Hindlimb muscle (tissue), 1 donor: ENCODE measurements at regions not wholly inside any gene's neighbourhood (a gene's known extent, or its start where the extent isn't known, plus 50 kb on each side); places are given as distances from the start of the nearest gene placed in this dataset.

ENCODE experiments used
- DNase-seq: peaks from one replicate; pipeline ENCODE4 v3.0.0-alpha.2; 2013

DNA sequence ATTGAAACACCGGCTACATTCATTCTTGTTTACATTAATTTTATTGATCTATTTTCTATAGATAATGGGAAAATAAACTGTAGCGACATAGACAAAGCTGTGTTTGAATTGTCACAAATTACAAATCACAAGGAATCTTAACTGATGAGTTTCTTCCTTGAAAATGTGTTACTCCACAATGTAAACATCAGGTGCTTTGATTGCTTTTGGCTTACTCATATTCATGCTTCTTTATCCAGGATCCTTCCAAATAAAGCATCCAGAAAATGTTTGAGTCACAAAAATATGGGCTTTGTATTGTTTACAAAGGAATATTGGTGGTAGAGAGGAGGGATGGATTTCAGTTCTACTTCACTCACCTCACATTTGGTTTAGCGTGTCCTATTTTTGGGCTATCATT lies 64.0 kb downstream of the BMP2 start:
- no peak for DNase-seq

DNA sequence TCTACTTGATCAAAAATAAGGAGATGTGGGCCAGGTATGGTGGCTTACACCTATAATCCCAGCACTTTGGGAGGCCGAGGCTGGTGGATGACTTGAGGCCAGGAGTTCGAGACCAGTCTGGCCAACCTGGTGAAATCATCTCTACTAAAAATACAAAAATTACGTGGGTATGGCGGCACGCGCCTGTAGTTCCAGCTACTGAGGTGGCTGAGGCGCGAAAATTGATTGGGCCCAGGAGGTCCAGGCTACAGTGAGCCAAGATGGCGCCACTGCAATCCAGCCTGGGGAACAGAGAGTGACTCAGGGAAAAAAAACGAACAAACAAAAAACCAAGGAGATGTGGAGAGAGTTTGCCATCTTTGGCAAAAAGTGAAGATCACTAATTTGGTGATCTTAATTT lies 65.3 kb downstream of the BMP2 start:
- DNase-seq = no peak

DNA sequence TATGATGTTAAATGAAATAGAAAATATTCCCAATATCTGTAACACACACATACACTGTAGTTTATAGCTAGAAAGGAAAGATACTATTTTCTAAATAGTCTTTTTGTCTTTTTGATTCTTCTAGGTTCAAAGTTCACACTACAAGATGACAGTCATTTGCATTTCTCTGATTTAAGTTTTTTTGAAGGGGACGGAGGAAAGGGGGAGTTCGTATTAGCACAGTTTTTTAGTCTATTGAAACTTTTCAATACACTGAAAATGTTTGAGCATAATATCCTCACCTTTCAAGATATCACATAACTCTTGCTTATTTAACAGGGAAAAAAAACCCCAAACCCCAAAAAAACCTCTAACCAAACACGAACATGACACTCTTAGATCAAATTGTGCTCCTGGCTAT lies 68.1 kb downstream of the BMP2 start:
- DNase-seq = no peak

DNA sequence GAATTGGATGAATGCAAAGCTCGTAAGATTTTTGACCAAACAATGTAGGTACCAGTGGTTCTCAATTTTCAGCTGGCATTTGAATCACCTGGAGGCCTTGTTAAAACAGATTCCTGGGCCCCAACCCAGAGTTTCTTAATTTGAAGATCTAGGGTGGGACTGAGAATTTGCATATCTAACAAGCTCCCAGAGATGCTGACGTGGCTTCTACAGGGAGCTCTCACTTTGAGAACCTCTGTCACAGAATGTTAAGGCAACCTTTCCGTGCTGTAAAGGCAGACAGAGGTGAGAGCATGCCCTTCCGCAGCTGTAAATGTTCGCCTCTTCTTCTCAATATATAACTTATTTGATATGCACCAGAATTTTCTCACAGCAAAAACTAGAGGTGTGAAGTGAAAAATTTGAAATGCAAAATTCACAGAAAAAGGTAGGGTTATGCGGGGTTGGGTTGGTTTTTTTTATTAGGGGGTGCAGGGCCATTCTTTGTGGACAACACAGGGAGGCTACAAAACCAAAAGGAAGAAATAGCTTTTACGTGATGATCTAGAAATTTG lies 69.4 kb downstream of the BMP2 start:
- DNase-seq = no peak

DNA sequence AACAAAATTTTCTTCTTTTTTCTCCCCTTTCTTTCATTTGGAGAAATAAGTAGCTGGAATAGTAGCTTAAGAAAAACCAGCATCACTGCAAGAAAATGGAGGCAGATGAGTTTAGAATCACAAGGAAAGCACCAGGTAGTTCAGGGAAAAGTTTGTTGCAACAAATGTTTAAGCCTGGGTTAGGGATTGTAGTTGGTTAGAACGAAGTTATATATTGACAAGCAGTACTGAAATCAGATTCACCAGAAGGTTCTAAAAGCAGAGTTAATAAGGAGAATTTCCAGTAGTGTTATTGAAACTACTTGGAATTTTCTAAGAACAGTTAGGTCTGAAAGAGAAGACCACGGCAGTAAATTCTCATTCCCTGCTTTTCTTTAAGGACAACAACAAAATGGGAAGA lies 70.2 kb downstream of the BMP2 start:
- no peak for DNase-seq

DNA sequence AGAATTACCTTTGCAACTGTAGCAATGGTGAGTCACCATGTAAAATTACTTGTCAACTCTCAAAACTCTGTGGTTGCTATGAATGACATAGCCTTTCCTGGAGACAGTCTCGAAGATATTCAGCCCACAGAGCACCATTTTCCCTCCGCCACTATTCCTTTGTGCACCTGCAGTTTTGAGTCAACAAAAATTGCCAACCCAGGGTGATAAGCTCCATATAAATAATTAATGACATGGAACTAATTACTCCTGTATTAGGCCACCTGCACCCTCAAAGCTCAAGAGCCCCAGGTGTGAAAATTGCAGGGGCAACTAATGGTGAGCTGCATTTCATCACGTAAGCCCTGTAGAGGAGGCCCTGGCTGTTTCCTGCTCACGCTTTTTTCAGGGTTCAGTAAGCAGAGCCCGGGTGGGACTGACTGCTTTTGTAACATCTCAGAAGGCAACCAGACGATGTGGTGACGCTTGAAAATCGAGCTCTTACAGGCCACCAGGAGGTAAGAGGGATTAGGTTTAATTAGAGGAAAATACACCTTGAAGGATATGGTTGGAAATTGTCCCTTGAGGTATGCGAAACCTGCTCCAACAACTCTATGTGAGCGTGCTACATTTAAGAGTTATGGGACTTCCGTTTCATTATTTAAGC lies 70.8 kb downstream of the BMP2 start:
- no peak for DNase-seq

DNA sequence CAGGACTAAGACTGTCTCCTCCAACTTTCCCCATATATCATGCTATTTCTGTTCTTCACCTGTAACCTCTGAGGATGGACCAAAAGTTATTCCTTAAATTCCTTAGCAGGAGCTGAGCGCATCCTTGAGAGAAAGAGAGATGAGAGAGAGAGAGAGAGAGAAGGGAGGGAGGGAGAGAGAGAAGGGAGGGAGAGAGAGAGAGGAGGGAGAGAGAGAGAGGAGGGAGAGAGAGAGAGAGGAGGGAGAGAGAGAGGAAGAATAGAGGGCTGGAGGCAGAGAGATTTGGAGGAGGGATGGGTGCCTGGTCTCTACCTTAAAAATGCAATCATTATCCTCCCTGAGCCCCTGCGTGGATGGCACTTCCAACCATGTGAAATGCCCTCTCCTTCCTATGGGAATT lies 73.6 kb downstream of the BMP2 start:
- no peak for DNase-seq

DNA sequence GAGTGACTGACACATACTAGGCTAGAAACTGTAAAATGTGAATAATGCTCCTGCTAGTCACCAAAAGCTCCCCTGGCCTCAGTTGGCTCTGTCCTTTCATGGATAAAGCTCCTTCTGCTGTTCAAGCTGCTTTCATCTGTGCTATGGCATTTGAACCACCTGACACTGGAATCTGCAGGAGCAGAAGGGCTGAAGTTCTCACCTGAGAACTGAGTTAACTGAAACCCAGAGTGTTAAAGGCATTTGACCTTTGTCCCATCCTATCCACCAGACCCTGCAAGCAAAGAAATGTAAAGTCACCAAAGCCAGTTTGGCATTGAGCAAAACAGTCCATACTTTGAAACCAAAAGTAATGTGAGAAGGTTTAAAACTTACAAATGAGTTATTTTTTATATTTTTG lies 77.7 kb downstream of the BMP2 start:
- no peak for DNase-seq

DNA sequence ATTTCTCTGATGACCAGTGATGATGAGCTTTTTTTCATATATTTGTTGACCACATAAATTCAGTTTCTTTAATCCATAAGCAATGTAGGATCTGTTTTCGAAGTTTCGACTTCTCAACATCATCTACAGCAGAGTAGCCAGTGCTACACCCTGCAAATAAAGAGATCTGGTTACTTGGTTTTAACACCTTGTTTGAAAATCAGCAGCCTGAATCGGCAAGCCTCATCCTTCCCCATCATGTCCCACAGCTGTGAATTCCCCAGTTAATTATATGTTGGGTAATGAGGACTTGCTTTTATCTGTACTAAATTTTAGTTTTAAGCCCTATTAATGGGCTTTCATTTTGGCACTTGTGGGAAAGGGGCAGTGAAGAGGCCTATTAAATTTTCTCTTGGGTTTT lies 80.6 kb downstream of the BMP2 start:
- no peak for DNase-seq

DNA sequence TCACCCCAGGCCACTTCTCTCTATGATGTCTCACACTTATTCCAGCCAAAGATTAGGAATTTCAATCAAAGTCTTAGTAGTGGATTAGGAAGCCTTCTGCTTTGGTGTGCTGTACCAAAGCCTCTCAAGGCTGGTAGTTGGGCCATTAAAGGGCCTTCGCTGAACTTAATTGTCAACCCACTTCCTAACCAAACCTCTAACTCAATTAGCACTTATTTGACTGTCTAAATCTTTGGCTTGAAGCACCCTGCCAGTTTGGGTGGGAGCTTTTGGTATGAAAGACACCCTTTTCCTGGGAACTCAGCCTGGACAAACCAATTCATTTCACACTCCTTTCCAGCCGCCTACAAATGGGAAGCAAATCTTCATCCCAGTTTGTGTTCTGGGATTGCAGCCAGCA lies 81.5 kb downstream of the BMP2 start:
- no peak for DNase-seq

DNA sequence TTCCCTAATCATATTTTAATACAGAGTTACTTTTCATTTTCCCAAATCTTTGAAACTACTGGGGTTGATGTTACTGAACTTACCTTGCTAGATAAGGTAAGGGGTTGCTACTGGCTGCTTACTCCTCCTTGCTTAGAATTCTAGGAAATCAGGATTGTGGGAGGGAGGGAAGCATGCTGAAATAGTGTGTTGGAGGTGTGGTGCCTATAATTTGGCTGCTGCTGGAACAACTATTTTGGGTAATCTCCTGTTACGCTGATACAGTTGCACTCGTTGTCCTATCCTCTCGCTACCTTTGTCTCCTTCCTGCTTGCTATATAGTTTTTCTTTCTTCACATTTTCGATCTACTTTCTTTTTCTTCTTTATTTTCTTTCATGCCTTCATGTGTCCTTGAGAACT lies 83.7 kb downstream of the BMP2 start:
- no peak for DNase-seq

DNA sequence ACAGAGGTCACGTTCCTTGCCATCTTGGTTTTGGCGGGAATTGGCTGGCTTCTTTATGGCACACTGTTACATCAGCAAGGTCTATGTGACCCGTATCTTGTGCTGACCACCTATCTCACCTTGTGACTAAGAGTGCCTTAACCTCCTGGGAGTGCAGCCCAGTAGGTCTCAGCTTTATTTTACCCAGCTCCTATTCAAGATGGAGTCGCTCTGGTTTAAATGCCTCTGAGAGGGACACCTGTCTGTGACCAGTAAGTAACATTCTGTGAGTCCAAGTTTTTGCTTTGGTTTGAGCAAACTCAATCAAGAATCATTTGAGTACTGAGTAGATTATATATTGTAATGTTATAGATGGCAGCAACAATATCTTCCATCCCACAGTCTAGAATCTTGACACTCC lies 85.0 kb downstream of the BMP2 start:
- DNase-seq = no peak

DNA sequence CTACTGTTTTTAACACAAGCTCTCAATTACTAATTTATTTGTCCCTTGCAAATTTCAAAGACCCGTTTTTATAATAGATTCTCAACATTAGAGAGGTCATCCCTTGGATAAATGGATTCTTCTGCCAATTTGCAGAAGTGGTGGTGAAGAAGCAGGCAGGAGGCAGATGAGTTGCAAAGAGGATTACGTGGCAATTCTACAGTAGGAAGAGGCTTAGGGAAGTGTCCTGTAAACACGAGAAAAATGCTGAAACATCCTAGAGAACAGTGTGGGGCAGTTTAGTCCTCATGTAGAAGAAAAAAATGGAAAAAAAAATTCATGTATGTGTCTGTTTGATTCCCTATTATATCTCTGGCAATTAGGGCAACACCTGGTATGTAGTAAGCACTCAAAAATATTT lies 87.6 kb downstream of the BMP2 start:
- DNase-seq = no peak

DNA sequence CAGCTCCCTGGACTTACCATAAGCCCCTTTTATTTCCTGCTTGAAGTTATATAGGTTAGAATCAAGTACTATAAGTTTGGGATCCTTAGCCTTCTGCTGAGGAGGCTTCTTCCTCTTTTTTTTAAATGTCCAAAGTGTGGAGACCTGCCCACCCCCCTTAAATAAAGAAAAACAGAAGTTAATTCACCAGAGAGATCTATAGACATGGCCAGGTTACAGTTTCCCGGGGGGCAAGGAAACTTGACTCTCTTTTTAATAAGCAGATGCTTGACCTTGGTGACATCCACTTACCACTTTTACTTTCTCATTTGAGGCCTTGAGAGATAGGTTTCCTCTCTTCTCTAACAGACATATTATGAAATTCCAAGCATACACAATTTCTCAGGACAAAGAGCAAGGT lies 88.3 kb downstream of the BMP2 start:
- no peak for DNase-seq

DNA sequence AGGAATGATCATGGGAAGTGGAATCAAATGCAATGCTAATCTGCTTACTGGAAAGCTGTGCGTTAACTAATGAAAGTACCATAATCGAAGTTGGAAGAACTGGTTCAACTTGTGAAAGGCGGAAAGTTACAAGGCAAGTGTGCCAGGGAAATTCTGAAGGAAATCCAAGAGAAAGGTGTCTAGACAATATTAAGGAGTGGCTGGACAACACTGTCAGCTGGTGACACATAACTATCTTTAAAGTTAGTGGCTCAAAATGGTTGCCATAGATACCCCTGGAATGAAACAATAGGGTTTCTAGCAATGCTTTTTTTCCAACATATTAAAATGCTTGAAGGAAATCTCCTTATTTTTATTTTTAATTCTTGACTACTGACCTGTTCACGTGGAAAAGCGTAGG lies 90.4 kb downstream of the BMP2 start:
- peak; percentile 28 for DNase-seq

DNA sequence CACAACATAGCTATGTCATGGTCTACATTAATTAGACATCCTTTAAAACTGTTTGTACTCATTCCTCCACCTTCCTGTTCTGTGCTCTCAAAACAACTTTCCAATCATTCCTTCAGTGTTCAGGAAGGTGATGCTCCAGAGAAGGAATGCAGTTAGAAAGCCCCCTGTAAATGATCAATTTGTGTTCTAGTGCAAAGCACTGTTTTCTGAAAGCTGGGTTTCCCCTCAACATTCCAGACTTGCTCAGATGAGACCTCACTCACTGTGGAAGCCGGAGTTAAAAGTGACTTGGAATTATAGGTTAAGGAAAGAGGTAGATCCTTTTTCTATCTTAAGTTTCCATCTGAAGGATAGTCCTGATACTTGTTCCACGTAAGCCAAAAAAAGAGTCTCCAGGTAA lies 95.9 kb downstream of the BMP2 start:
- no peak for DNase-seq

DNA sequence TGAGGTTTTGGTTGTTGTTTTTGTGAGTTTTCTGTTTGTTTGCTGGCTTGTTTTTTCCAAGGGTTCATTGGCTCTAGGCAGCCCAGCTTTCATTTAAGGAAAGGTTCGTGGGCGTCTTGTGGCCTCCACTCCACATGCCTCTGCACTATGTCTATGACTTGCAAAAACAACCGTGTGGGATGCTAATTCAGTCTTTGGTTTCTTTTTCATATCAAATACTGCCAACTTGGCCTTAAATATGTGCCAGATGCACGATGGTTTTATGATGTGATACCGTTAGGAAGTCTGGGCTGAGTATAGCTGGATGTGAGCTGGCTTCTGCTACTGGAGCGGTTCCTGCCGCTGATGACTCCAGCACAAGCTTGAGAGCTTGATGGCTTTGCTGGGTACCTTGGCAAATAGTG lies 96.3 kb downstream of the BMP2 start:
- no peak for DNase-seq

DNA sequence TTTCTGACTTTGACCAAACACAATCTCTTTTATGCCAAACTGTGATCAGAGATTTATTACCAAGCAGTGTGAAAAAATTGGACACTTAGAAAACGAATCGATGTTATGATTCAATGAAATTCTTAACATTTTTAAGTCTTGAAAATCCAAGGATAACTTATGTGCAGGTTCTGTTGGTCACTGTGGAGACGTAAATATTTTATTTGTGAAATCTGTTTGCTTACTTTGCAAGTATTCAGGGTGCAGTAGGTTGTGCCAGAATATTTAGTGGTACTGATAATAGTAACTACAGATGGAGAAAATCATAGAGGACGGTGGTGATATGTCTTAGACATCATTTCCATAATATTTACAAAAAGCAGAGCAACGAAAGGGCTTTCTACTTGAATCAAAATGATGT lies 97.3 kb downstream of the BMP2 start:
- no peak for DNase-seq

DNA sequence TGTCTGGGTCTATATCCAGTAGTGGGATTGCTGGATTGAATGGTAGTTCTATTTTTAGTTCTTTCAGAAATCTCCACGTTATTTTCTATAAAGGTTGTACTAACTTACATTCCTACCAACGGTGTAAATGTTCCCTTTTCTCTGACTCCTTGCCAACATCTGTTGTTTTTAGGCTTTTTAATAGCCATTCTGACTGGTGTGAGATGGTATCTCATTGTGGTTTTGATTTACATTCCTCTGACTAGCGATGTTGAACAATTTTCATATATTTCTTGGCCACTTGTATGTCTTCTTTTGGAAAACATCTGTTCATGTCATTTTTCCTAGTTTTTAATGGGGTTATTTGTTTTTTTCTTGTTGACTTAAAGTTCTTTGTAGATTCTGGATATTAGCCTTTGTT lies 99.3 kb downstream of the BMP2 start:
- no peak for DNase-seq

DNA sequence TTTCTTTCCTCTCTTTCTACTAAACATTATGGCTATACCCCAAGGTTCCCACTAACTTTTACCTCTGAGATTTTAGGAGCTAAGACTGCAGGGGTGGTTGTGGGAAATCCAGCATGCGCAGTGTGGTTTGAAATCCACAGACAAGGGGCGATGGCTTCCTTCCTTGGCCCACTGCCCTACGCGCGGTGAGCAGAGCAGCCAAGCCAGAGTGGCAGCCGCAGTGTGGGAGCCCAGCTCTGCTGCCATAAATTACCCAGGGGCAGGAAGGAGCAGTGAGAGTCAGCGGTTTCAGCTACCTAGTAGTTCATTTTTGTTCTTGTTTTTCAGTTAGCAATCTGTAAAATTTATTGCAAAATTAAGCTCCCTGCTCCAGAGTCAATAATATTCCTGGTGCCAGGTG lies 101.4 kb downstream of the BMP2 start:
- no peak for DNase-seq

DNA sequence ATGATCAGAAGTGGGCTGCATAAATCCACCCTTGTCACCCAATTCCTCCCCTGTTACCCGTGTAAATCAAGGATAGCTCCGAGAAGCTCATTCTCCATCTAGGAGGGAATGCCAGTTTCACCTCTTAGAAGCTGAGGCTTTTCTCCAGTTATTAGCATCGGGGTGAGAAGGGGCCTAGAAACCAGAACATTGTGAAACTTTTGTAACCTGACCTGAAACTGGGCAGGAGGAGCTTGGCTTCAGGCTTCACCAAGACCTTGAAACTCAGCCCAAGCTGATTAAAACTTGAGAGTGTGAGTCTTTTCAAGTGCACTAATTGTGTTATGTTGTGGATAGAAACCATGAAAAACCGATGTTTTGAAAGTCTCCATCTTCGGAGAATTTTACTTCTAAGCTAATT lies 103.1 kb downstream of the BMP2 start:
- no peak for DNase-seq

DNA sequence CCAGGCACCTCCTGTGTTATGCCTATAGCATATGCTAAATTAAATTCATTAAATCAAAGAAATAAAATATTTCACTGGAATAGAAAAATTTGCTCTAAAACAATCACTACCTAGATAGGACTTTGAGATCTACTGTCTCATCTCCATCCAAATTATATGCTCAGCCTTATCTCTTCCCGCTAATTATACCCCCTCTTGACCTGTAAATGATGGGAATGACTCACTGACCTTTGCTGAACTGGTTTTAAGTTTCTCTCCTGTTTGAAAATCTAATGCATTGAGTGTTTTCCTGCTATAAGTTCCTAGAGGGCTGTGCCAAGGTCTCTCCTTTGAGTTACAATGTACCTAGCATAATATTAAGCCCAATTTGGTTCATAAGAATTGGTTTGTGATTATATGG lies 110.1 kb downstream of the BMP2 start:
- DNase-seq = no peak

DNA sequence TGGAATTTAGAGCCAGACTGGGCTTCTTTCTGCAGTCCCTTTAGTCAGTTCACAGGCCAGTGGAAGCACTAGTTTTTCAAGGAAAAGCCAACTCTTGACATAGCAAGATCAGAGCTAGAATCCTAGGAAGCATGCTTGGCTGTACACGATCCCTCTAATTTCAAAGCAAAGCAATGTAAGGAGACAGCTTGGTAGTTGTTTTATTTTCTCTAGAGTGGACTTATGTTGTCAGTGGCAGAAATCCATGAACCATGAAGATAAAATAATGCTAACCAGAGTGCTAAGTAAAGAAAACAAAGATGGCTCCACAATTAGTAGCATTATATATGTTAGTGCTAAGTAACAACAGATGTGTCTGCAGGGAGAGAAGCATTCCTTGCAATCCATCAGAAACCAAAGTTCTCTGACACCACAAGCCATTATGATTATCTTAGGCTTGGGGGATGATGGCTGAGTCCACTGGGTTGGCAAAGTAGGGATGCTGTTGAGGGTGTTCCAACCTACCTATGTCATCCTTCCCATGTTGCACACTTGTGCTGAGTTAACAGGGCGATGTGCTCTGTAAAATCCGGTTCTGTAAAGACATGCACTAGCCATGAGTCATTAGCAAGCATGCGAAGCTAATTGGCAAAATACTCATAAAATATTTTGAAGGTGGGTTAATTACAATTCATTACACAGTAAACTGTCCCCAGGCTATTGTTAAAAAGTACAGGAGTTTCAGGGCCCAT lies 115.2 kb downstream of the BMP2 start:
- DNase-seq = no peak

DNA sequence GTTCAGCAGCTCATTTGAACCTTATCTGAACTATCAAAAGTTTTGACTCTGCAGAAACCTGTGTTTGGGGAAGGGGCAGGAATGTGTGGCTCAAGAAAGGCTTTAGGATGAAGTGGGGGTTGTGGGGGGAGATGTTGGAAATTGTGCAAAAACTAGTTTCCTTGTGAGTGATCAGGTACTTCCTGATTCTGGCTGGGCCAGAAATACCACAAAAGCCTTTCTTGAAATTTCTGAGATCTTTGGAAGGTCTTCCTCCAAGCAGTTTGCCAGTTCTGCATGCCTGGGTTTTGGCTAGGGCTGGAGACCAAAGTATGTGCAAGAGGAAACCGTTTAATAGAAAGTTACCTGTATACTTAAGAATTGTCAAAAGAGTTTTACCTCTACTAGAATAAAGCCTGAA lies 116.6 kb downstream of the BMP2 start:
- no peak for DNase-seq
